Stimulated activated CD4-positive, alpha-beta T cell treated with anti-CD3 and anti-CD28 coated beads, TNF-alpha, amount 100 ng/mL, for 1 hour (primary cell): ENCODE measurements at regions not wholly inside any gene's neighbourhood (a gene's known extent, or its start where the extent isn't known, plus 50 kb on each side); places are given as distances from the start of the nearest gene placed in this dataset.

ENCODE experiments used
- DNase-seq, 3 donors: peaks; one replicate each; pipeline ENCODE4 v3.0.0-alpha.2; 2020; ENCODE audit warnings: low read depth in 3 of 3, low spot score in 1 of 3

DNA sequence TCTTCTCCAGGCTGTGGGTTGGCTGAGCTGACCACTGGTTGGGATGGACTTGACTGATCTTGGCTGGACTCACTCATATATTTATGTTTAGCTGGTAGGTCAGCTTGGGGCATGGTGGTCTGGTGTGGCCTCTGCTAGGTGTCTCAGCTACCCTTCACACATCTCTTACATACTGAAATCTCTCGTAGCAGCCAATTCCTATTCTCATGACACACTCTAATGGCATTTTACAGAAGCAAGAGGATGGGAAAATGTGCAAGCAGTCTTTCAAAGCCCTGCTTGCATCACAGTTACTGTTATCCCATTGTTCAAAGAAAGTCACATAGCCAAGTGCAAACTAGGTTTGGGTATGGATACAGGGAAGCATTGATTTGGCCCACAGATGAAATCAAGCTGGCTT is 55.5 kb upstream of the PCDH18 start:
- no peak for DNase-seq

DNA sequence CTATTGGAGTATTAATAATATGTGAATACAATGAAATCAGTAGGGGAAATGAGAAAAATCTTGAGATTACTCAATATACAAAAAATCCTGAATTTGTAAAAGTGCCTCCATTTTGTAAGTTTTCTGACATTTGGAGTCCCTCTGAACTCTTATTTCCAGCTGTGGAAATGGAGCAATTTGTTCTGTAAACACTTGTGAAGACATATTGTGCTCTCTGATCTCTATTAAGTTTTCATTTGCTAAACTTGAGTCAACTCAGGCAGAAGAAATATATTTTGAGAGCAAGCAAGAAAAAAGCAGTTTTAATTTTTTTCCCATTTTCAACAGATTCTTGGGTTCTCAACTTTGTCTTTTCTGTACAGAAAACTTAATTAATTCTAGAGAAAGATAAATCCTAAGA is 51.4 kb upstream of the PCDH18 start:
- DNase-seq: no peak
